Heart right ventricle (tissue), 16 donors: ENCODE measurements at regions not wholly inside any gene's neighbourhood (a gene's known extent, or its start where the extent isn't known, plus 50 kb on each side); places are given as distances from the start of the nearest gene placed in this dataset.

Experiments used
- ATAC-seq, 8 donors: fragments of 200-7000 bp; cut with Tn5 transposase; one replicate each; pipeline ENCODE4 v1.9.1; 2020; ENCODE audit warnings: mild to moderate bottlenecking in 8 of 8, moderate library complexity in 8 of 8, moderate number of reproducible peaks in 1 of 8
- DNase-seq, 2 donors: peaks; one replicate each; pipeline ENCODE4 v3.0.0-alpha.2; 2020
- H3K27ac ChIP-seq, 10 donors: fragments of 200-600 bp; sonication (generic) in 2 of 10; one replicate each; pipeline versions ENCODE4 v1.5.0 to v1.8.0; 2020 to 2022; ENCODE audit warnings: mild to moderate bottlenecking in 3 of 10
- H3K27me3 ChIP-seq, 7 donors: fragments of 200-600 bp; one replicate each; pipeline ENCODE4 v1.8.0; 2021 to 2022; ENCODE audit warnings: mild to moderate bottlenecking in 2 of 7
- H3K36me3 ChIP-seq, 9 donors: fragments of 200-600 bp; sonication (generic) in 1 of 9; one replicate each; pipeline versions ENCODE4 v1.5.0 to v1.8.0; 2020 to 2022; ENCODE audit warnings: mild to moderate bottlenecking in 2 of 9
- H3K4me1 ChIP-seq, 9 donors: fragments of 200-600 bp; sonication (generic) in 1 of 9; one replicate each; pipeline versions ENCODE4 v1.5.0 to v1.8.0; 2020 to 2022; ENCODE audit warnings: mild to moderate bottlenecking in 4 of 9
- H3K4me3 ChIP-seq, 10 donors: fragments of 200-600 bp; sonication (generic) in 2 of 10; one replicate each; pipeline versions ENCODE4 v1.5.0 to v1.8.0; 2020 to 2022; ENCODE audit warnings: mild to moderate bottlenecking in 7 of 10, moderate library complexity in 2 of 10
- H3K9me3 ChIP-seq, 11 donors: fragments of 200-600 bp in 10 of 11; sonication (generic) in 2 of 11; one replicate each; pipeline versions ENCODE4 v1.5.0 to v1.8.0; 2013 to 2022; ENCODE audit warnings: mild to moderate bottlenecking in 2 of 11, control low read depth in 1 of 11, moderate library complexity in 1 of 11
- WGBS, 2 donors: extraction: QIAGEN DNeasy Blood & Tissue Kit; methylation state at CpG; one replicate each; pipeline ENCODE4 v1.1.7; 2013; ENCODE audit warnings: inconsistent platforms in 1 of 2; 5-methylcytosine and 5-hydroxymethylcytosine counted together
- intact Hi-C, 10 donors: fragments of 100-400 bp; cut with DNase I; formaldehyde crosslinking; loops; one replicate each; pipeline versions ENCODE4 v1.11.1 to v1.14.2; 2022
- TF ChIP-seq, protein P1 (sequence below), 9 donors: fragments of 200-600 bp; sonication (generic) in 2 of 9; IDR thresholded peaks; one replicate each; pipeline versions ENCODE4 v1.5.0 to v1.8.0; 2021 to 2022; ENCODE audit warnings: antibody characterized with exemption in 9 of 9, mild to moderate bottlenecking in 5 of 9, moderate library complexity in 1 of 9
- donor health status: Arrhythmogenic right ventricular cardiomyopathy.
- donor health status: ischemic (EF 13 %, LVEDD 7.1; RV severe dilation, severe dysfunction).
- donor health status: healthy with polysubstance abuse.
- donor health status: DM: no; HTN: yes; CAD: no.
- donor health status: DM: no; HTN: no; CAD: no.
- donor health status: ischemic (EF 25% LVEDD 6.9; RV normal size, moderate dysfunction).
- donor health status: ischemic (EF 25% LVEDD 5.7; RV mildly dilated, moderate dysfunction).
- donor health status: healthy.
- donor health status: DM: yes; HTN: yes; CAD: no.
- donor health status: Ischemic cardiomyopathy.
- donor health status: ischemic (EF 35%, LVEDD 5.7; RV mildly dilated, moderate dysfunction).
- donor health status: nonischemic (EF 11% LVEDD 7.7; RV severe dilation, severe dysfunction).
- donor health status: DM: yes; HTN: yes; CAD: no.
- donor health status: PGD.
- donor health status: ischemic (EF 29% LVEDD 5.4; RV normal size, mild dysfunction).
- donor health status: nonischemic (EF 23%, LVEDD 6.1; RV moderate dilation, normal function).

DNA sequence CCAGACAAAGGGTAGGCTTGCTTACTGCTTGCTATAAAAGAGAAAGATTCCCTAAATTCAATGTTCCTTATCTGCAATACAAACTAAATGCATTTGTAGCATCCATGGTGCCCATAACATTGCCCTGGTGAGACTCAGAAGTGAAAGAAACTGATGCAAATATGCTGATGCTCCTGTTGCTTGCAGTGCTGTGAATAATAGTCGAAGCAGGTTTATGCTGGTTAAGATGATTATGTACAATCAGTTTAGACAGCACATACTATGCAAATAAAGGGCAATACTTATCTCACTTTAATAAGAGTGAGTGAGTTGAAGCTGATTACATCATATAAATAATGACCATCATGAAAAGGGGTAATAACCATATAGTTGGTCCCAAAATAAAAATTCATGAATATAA lies 215.5 kb downstream of the SNCAIP start:
- Histone ChIP-seq H3K27ac (no peak overlapping the region), H3K27me3 (peaks cover 0 to 61% (median 26%) of the 10 kb centered on the region in 7 donors), H3K9me3 (no peaks in the 10 kb centered on the region), H3K36me3 (no peaks in the 10 kb centered on the region), H3K4me1 (no peaks in the 10 kb centered on the region), H3K4me3 (no peak overlapping the region)
- TF ChIP-seq, protein P1, sequence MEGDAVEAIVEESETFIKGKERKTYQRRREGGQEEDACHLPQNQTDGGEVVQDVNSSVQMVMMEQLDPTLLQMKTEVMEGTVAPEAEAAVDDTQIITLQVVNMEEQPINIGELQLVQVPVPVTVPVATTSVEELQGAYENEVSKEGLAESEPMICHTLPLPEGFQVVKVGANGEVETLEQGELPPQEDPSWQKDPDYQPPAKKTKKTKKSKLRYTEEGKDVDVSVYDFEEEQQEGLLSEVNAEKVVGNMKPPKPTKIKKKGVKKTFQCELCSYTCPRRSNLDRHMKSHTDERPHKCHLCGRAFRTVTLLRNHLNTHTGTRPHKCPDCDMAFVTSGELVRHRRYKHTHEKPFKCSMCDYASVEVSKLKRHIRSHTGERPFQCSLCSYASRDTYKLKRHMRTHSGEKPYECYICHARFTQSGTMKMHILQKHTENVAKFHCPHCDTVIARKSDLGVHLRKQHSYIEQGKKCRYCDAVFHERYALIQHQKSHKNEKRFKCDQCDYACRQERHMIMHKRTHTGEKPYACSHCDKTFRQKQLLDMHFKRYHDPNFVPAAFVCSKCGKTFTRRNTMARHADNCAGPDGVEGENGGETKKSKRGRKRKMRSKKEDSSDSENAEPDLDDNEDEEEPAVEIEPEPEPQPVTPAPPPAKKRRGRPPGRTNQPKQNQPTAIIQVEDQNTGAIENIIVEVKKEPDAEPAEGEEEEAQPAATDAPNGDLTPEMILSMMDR (IDR thresholded peaks at IDR 0.05): no peak
- no peak for DNase-seq
- ATAC-seq: no peak
- intact Hi-C loops: loop anchor here in 1 of 10 donors (10.0 kb wide), 1 partner anchor 817 kb away; no protein-coding TSS in a partner anchor
- WGBS, 2 donors: 94 to 96% methylated on average over 1 of the region's 1 CpG

DNA sequence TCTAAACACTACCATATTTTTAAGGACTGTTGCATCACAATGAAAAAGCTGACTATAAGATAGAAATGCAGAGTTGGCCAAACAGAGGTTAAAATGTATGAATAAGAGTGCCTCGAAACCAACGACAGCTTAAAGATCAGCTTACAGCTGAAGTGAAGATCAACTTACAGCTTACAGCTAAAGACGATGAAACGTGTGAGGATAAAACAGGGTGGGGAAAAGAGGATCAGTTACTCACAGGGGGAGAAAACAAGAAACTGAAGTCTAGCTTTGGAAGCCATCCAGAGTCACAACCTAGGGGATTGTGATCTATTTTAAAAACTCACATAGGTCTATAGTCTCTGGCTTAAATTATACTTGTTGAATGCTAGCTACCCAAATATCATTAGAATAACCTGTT lies 220.0 kb downstream of the SNCAIP start:
- Histone ChIP-seq H3K36me3 (no peaks in the 10 kb centered on the region), H3K9me3 (no peaks in the 10 kb centered on the region), H3K4me1 (peaks cover 0 to 4% (median 0%) of the 10 kb centered on the region in 9 donors), H3K27ac (no peak overlapping the region), H3K4me3 (no peak overlapping the region), H3K27me3 (peaks cover 0 to 45% (median 23%) of the 10 kb centered on the region in 7 donors)
- TF ChIP-seq, protein P1 (IDR thresholded peaks at IDR 0.05): no peak
- no peak for DNase-seq
- 23 to 33% methylated on average over 4 of the region's 4 CpGs for WGBS, 2 donors
- no peak for ATAC-seq
- intact Hi-C loops: no loop called here

DNA sequence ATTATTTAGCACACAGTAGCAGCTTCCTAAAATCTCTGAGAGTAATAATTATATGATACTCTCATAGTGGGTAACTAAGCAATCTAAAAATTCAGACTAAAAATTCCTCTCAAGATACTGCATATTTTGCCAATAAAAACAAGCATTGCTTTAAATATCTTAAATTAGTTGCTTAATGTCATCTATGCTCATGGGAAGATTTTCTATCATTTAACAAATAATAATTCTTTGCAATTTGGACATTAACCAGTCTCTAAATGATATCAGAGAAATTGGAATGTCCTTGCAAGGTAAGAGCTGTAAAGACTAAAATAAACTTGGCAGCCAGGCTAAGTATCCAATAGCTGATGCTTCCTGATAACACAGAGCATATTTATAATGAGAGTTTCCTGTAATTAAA lies 221.8 kb downstream of the SNCAIP start:
- DNase-seq: no peak
- Histone ChIP-seq H3K4me3 (no peak overlapping the region), H3K27me3 (peaks cover 0 to 39% (median 16%) of the 10 kb centered on the region in 7 donors), H3K36me3 (no peaks in the 10 kb centered on the region), H3K9me3 (no peaks in the 10 kb centered on the region), H3K4me1 (peaks cover 0 to 4% (median 0%) of the 10 kb centered on the region in 9 donors), H3K27ac (no peak overlapping the region)
- TF ChIP-seq, protein P1 (IDR thresholded peaks at IDR 0.05): no peak
- no peak for ATAC-seq
- intact Hi-C loops: no loop called here

DNA sequence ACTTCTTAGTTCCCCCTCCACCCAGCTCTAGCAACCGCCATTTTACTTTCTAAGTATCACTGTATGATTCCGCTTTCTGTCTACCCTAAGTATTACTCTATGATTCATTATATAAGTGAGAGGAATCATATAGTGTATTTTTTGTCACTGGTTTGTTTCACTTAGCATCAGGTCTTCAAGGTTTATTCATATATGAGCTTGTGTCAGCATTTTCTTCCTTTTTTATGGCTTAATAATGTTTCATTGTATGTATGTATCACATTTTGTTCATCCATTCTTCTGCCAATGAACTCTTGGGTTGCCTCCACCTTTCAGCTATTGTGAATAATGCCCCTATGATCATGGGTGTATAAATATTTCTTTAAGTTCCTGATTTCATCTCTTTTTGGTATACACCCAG lies 222.8 kb downstream of the SNCAIP start:
- 71 to 73% methylated on average over 2 of the region's 2 CpGs for WGBS, 2 donors
- intact Hi-C loops: loop anchor here in 1 of 10 donors (5.0 kb wide), 1 partner anchor 152 kb away; no protein-coding TSS in a partner anchor
- Histone ChIP-seq H3K9me3 (no peaks in the 10 kb centered on the region), H3K27ac (no peak overlapping the region), H3K4me1 (peaks cover 0 to 4% (median 0%) of the 10 kb centered on the region in 9 donors), H3K36me3 (no peaks in the 10 kb centered on the region), H3K27me3 (peaks cover 0 to 40% (median 17%) of the 10 kb centered on the region in 7 donors), H3K4me3 (no peak overlapping the region)
- TF ChIP-seq, protein P1 (IDR thresholded peaks at IDR 0.05): no peak
- ATAC-seq (no peak), DNase-seq (no peak)
